ENCODE measurements at regions not wholly inside any gene's neighbourhood (a gene's known extent, or its start where the extent isn't known, plus 50 kb on each side); places are given as distances from the start of the nearest gene placed in this dataset.

DNA sequence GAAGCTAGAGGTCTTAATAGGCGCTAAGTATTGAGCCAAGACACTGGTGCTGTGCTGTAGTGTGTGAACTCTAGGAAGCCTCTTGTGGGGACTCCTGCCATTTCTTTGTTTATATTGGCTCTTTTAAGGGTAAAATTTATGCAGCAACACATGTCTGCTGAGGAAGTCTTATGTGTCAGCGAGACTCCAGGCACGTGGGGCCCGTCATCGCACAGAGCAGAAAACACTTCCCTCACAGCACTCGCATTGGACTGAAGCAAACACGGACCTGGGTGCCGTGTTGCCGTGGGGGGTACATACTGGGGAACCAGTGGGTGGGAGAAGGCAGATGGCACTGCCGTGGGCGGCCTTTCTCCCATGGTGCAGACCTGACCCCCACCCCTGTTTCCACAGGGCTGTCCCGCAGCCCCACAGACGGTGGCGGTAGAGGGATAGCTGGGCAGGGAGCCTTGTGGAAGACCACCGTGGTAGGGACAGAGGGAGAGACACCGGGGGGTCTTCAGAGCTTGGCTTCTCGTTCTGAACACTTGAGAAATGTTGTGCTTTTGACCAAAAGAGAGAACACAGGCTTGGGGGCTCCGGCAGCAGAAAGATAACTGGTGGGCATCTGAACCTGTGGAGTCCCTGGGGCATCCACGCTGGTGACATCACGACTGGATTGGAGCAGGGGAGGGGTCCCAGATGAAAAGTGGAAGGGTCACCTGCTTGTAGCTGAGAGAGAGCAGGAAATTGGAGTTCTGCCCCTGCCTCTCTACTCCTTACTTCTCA is 284.7 kb upstream of the SHH start:
- CTCF ChIA-PET, result no interaction called here
- POLR2A ChIA-PET (ENCODE audit: low non-redundant PET), result no interaction called here

DNA sequence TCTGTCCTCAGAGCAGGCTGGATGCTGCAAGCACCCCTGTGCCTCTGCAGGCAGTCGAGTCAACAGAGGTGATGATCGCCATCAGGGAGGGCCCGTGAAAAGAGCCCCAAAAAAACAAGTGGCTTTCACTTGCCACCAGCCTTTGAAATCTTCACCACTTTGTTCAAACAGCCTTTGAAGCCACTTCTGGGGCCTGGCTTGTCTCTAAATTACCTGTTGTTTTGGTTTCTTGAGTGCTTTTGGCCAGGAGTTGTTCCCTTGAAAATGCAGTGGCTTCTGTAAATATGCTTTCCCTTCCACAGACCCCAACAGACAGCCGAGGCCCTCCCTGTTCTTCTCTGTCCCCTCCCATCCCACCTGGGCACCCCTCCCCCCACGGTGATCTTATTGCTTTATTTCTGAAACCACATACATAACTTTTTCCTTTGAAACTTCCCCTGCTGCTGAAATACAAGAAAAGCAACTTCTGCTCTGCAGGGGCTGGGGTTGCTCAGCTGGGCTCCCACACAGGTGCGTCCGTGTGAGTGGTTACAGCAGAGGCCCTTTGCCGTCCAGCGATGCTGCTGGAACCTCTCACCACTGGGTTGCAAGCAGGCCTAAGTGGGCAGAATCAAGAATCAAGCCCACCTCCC is 283.8 kb upstream of the SHH start:
- no peak for DNase-seq (ENCODE audit: low spot score)

More for the DNA sequence above, 284.7 kb upstream of the SHH start:
- H3K27ac ChIP-seq, result no peak overlapping the region
- TF ChIP-seq, protein P1, sequence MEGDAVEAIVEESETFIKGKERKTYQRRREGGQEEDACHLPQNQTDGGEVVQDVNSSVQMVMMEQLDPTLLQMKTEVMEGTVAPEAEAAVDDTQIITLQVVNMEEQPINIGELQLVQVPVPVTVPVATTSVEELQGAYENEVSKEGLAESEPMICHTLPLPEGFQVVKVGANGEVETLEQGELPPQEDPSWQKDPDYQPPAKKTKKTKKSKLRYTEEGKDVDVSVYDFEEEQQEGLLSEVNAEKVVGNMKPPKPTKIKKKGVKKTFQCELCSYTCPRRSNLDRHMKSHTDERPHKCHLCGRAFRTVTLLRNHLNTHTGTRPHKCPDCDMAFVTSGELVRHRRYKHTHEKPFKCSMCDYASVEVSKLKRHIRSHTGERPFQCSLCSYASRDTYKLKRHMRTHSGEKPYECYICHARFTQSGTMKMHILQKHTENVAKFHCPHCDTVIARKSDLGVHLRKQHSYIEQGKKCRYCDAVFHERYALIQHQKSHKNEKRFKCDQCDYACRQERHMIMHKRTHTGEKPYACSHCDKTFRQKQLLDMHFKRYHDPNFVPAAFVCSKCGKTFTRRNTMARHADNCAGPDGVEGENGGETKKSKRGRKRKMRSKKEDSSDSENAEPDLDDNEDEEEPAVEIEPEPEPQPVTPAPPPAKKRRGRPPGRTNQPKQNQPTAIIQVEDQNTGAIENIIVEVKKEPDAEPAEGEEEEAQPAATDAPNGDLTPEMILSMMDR (conservative IDR thresholded peaks at IDR 0.05; ENCODE audit: low read depth), result no peak
- no peak for DNase-seq (ENCODE audit: low spot score)

DNA sequence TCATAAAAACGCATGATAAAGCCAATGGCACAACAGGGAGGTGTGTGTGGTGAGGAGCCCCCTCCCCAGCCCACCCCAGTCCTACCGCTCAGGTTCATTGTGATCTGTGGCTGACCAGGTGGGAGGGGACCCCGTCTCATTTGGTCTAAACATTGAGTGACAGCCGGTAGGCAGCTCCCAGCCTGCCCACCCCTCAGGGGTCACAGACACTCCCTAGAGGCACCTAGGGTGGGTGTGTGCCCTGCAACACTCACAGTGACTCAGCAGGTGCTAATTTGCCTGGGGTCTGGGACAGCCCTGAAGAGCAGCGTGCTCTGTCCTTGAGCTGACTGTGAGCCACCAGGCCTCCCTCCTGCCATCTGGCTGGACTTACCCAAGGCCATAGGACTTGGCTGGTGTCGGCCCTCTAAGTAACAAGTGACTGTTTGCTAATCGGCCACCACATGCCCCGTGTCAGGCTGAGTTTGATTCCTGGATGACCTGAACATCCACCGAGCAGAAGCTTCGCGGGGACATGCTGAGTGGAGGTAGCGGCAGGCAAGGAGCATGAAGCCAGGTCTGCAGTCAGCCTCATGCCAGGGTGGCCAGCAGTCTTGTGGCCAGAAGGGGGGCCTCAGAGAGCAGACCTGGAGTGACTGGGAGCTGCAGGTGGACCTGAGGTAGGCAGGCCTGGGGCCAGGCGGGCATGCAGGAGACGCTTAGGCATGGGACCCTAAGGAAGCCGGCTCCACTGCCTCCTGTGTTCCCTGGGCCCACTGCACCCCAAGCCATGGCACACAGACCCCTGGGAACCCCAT is 282.3 kb upstream of the SHH start:
- ChIA-PET CTCF (no interaction called here), POLR2A (ENCODE audit: low non-redundant PET) (no interaction called here)
- TF ChIP-seq, protein P1 (conservative IDR thresholded peaks at IDR 0.05; ENCODE audit: low read depth), result no peak
- no peak overlapping the region for H3K27ac ChIP-seq
- DNase-seq (ENCODE audit: low spot score), result no peak

More for the DNA sequence above, 283.8 kb upstream of the SHH start:
- H3K27ac ChIP-seq, result no peak overlapping the region
- CTCF ChIA-PET, result no interaction called here
- POLR2A ChIA-PET (ENCODE audit: low non-redundant PET), result no interaction called here
- TF ChIP-seq, protein P1 (conservative IDR thresholded peaks at IDR 0.05; ENCODE audit: low read depth), result no peak

DNA sequence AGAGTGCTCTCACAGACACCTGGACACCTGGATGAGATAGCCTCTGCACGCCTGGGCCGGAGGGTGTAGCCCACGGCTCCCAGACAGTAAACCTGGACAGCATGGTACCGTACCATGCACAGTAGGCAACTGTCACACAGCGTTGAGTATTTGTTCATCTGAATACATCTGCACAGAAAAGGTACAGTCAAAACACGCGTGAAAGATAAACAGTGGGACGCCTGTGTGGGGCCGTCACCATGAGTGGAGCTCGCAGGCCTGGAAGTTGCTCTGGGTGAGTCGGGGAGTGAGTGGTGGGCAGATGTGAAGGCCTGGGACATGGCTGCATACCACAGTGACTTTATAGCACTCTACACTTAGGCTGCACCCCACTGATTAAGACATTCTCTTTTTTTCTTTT is 280.0 kb upstream of the SHH start:
- ChIA-PET CTCF (no interaction called here), POLR2A (ENCODE audit: low non-redundant PET) (no interaction called here)
- no peak overlapping the region for H3K27ac ChIP-seq
- TF ChIP-seq, protein P1 (conservative IDR thresholded peaks at IDR 0.05; ENCODE audit: low read depth), result no peak
- DNase-seq (ENCODE audit: low spot score), result no peak

DNA sequence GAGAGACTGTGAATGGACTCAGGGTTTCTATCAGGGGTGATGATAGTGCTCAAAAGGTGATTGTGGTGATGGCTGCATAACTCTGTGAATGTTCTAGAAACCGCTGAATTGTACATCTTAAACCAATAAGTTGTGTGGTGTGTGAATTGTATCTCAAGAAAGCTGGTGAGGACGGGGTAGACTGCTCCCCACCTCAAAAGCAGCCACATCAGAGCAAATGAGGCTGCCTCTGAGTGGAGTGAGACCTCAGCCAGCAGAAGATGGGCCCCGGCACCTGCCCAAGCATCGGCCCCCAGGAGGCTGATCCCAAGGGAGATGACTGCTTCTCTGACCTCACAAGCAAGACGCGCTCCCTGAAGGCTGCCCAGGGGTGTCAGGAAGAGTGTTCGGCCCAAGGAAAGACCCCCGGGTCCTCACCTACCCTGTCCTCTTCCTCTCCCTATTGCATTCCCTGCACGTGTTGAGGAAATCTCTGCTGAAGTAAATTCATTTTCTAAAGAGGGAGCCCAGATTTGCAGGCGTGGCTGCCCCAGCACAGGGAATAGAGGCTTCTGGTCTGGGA is 279.3 kb upstream of the SHH start:
- no peak for DNase-seq (ENCODE audit: low spot score)
- ChIA-PET POLR2A (ENCODE audit: low non-redundant PET) (no interaction called here), CTCF (no interaction called here)
- H3K27ac ChIP-seq, result no peak overlapping the region
- TF ChIP-seq, protein P1 (conservative IDR thresholded peaks at IDR 0.05; ENCODE audit: low read depth), result no peak

DNA sequence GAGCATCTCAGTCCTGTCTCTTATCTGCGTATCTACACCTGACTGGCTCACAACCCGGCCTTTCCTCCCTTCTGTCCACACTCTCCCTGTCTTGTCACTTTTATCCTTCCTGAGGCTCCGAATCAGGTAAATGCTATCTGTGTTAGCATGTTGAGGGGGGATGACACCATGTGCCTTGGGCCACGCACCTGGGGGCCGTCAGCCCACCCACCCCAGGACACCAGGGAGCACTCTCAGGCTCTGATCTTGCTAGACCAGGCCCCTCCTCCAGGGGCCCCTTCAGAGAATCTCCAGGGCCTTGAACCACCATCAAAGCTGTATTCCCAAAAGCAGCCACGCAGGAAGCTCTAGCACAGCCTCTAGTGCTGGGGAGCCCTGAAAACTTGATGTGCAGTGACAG is 278.7 kb upstream of the SHH start:
- no peak for DNase-seq (ENCODE audit: low spot score)
- ChIA-PET POLR2A (ENCODE audit: low non-redundant PET) (no interaction called here), CTCF (interaction anchor here (0.6 kb wide), 1 partner anchor 144 kb away, joined by 4 read pairs; no protein-coding TSS in a partner anchor)
- TF ChIP-seq, protein P1 (conservative IDR thresholded peaks at IDR 0.05; ENCODE audit: low read depth), result no peak
- no peak overlapping the region for H3K27ac ChIP-seq

Data from RWPE1 (cell line).